K562 (cell line): ENCODE measurements at regions not wholly inside any gene's neighbourhood (a gene's known extent, or its start where the extent isn't known, plus 50 kb on each side); places are given as distances from the start of the nearest gene placed in this dataset.

Experiments
- ATAC-seq: fragments of 200-7000 bp; cut with Tn5 transposase; 3 replicates; pipeline ENCODE4 v1.9.1; 2020; ENCODE audit warnings: moderate library complexity
- BruUV-seq: library from RNA; stranded (reverse); fragments of 400-500 nt; replicated peaks from 2 replicates; lab custom pipeline; 2021; lab: Mats Ljungman, UMichigan
- CTCF ChIA-PET: fragments of 300-600 bp; formaldehyde crosslinking; extraction: SDS; loops from one replicate; lab custom pipeline; 2021; ENCODE audit warnings: low intra/inter-chr PET ratio; lab: Yijun Ruan, JAX
- POLR2A ChIA-PET: fragments of 300-600, 350-650 bp; sonication (Branson Sonifier 250); formaldehyde crosslinking; extraction: SDS; loops from one replicate; lab custom pipeline; 2021; ENCODE audit warnings: antibody characterized with exemption, inconsistent platforms; lab: Yijun Ruan, JAX
- DNase-seq, 4 experiments: peaks; one replicate each; pipeline versions ENCODE4 v3.0.0 to v3.0.0-alpha.2; 2011 to 2018; ENCODE audit warnings: low spot score in 3 of 4, mixed read lengths in 3 of 4; ENCODE audit errors: extremely low read depth in 1 of 4
- FAIRE-seq: peaks from 2 replicates; lab custom pipeline; 2011; peaks lifted over from hg19 to GRCh38; lab: Jason Lieb, UNC
- H2AFZ ChIP-seq: 2 replicates; pipeline ENCODE4 v1.6.0; 2011; ENCODE audit warnings: low read depth, low read length, control low read depth, inconsistent platforms
- H3K27ac ChIP-seq: fragments of 200-600 bp; 3 replicates; pipeline ENCODE4 v1.8.0; 2011; ENCODE audit warnings: low read depth, mild to moderate bottlenecking, control low read depth, inconsistent platforms, low read length, moderate library complexity, mixed read lengths; ENCODE audit errors: extremely low read depth
- H3K27me3 ChIP-seq, 2 experiments: fragments of 300-600 bp in 1 of 2; 2 replicates in 1 of 2; 3 replicates in 1 of 2; pipeline versions ENCODE4 v1.6.0 to v1.8.0; 2011; ENCODE audit warnings: inconsistent platforms in 2 of 2, low read length in 2 of 2, mild to moderate bottlenecking in 1 of 2, mixed read lengths in 1 of 2, moderate library complexity in 1 of 2; ENCODE audit not compliant: control insufficient read depth in 2 of 2, insufficient read depth in 2 of 2
- H3K36me3 ChIP-seq: fragments of 300-600 bp; 3 replicates; pipeline ENCODE4 v1.8.0; 2011; ENCODE audit warnings: mild to moderate bottlenecking, low read length, inconsistent platforms; ENCODE audit not compliant: control insufficient read depth, insufficient read depth
- H3K4me1 ChIP-seq, 2 experiments: fragments of 200-600 bp in 1 of 2; replicated peaks in 1 of 2; 2 replicates in 1 of 2; 3 replicates in 1 of 2; pipeline versions ENCODE4 v1.5.1 to v1.8.0; 2011; ENCODE audit warnings: inconsistent platforms in 2 of 2, low read length in 2 of 2, mild to moderate bottlenecking in 1 of 2, mixed read lengths in 1 of 2, moderate library complexity in 1 of 2; ENCODE audit not compliant: control insufficient read depth in 2 of 2, insufficient read depth in 2 of 2
- H3K4me2 ChIP-seq: 2 replicates; pipeline ENCODE4 v1.6.1; 2011; ENCODE audit warnings: low read length, control low read depth, inconsistent platforms, mixed read lengths; ENCODE audit not compliant: insufficient read depth
- H3K4me3 ChIP-seq: fragments of 200-600 bp; sonication (generic), shearing (Covaris generic); 2 replicates; pipeline ENCODE4 v1.5.1; 2016; ENCODE audit warnings: control low read depth, inconsistent platforms
- H3K79me2 ChIP-seq: fragments of 200-600 bp; 3 replicates; pipeline ENCODE4 v1.8.0; 2011; ENCODE audit warnings: low read length, inconsistent platforms; ENCODE audit not compliant: control insufficient read depth, insufficient read depth
- H3K9ac ChIP-seq, 2 experiments: 2 replicates each; pipeline versions ENCODE4 v1.6.0 to v1.6.1; 2011; ENCODE audit warnings: low read depth in 2 of 2, low read length in 2 of 2, control low read depth in 1 of 2, inconsistent platforms in 1 of 2, mild to moderate bottlenecking in 1 of 2, mixed read lengths in 1 of 2; ENCODE audit not compliant: insufficient read depth in 1 of 2
- H3K9me1 ChIP-seq: one replicate; pipeline ENCODE4 v1.6.0; 2011; ENCODE audit warnings: inconsistent platforms, mild to moderate bottlenecking, low read length, moderate library complexity; ENCODE audit not compliant: control insufficient read depth, insufficient read depth
- H3K9me3 ChIP-seq: replicated peaks from 2 replicates; pipeline ENCODE4 v1.5.1; 2011; ENCODE audit warnings: low read depth, low read length, inconsistent platforms; ENCODE audit not compliant: control insufficient read depth, insufficient read depth
- H4K20me1 ChIP-seq: replicated peaks from 2 replicates; pipeline ENCODE4 v1.6.1; 2011; ENCODE audit warnings: low read length, inconsistent platforms, mixed read lengths; ENCODE audit not compliant: control insufficient read depth, insufficient read depth
- ARHGAP35 ChIP-seq: fragments of 450-650 bp; IDR thresholded peaks from 2 replicates; pipeline ENCODE4 v1.6.1; 2018; ENCODE audit not compliant: partially characterized antibody
- ATF2 ChIP-seq: sonication (generic); formaldehyde crosslinking; IDR thresholded peaks from 2 replicates; pipeline ENCODE4 v1.8.1; 2022; ENCODE audit warnings: missing genetic modification reagents
- DNMT1 ChIP-seq: fragments of 450-650 bp; IDR thresholded peaks from 2 replicates; pipeline ENCODE4 v1.6.1; 2016; ENCODE audit warnings: antibody characterized with exemption, mild to moderate bottlenecking
- ELF4 ChIP-seq: fragments of 450-650 bp; formaldehyde crosslinking; IDR thresholded peaks from 2 replicates; pipeline ENCODE4 v1.4.0; 2022; ENCODE audit warnings: missing genetic modification characterization
- FOXK2 ChIP-seq, 2 experiments: fragments of 450-650 bp; IDR thresholded peaks in 1 of 2; conservative IDR thresholded peaks in 1 of 2; 2 replicates each; pipeline ENCODE4 v1.6.1; 2016; ENCODE audit warnings: low read depth in 2 of 2, mild to moderate bottlenecking in 1 of 2
- OTX1 ChIP-seq: fragments of 450-650 bp; formaldehyde crosslinking; IDR thresholded peaks from 2 replicates; pipeline ENCODE4 v1.4.0; 2022; ENCODE audit warnings: mild to moderate bottlenecking
- POLR3G ChIP-seq: IDR thresholded peaks from 2 replicates; pipeline ENCODE4 v1.6.1; 2011; ENCODE audit not compliant: insufficient read length, insufficient replicate concordance; ENCODE audit errors: extremely low read depth
- RNF2 ChIP-seq: sonication (generic); IDR thresholded peaks from 2 replicates; pipeline ENCODE4 v1.6.1; 2016
- RREB1 ChIP-seq: fragments of 250-450 bp; sonication (Bioruptor Pico); IDR thresholded peaks from 2 replicates; pipeline ENCODE4 v1.4.0; 2020
- ZNF23 ChIP-seq: fragments of 250-450 bp; sonication (Bioruptor Pico); IDR thresholded peaks from 2 replicates; pipeline ENCODE4 v1.4.0; 2020; ENCODE audit warnings: mild to moderate bottlenecking
- ZNF507 ChIP-seq: conservative IDR thresholded peaks from 2 replicates; pipeline ENCODE4 v1.6.1; 2017; ENCODE audit warnings: missing genetic modification characterization, missing compliant biosample characterization
- in situ Hi-C: fragments of 300-500 bp; cut with MboI; formaldehyde crosslinking; loops from 4 replicates; pipeline ENCODE4 v1.15.0; 2018; ENCODE audit warnings: inconsistent platforms, mixed read lengths
- intact Hi-C: fragments of 100-400 bp; cut with micrococcal nuclease; formaldehyde crosslinking; loops from 2 replicates; pipeline ENCODE4 v1.14.2; 2022

GRCh38 chr4:134297765-134298164 is 96.2 kb upstream of the PABPC4L start:
- ChIA-PET CTCF (no interaction called here), POLR2A (no interaction called here)
- Histone ChIP-seq H2AFZ (no peak overlapping the region), H3K9me3 (no peaks in the 10 kb centered on the region; the same call in 1 of the 2 replicates), H3K4me1 (no peaks in the 10 kb centered on the region), H3K27me3 (no peaks in the 10 kb centered on the region), H3K27ac (no peak overlapping the region), H3K36me3 (no peaks in the 10 kb centered on the region), H3K4me2 (no peak overlapping the region), H3K79me2 (peaks cover 27% of the 10 kb centered on the region), H3K4me3 (no peak overlapping the region), H3K9ac (no peak overlapping the region), H4K20me1 (no peaks in the 10 kb centered on the region), H3K9me1 (no peaks in the 10 kb centered on the region)
- in situ Hi-C loops (no loop called here), intact Hi-C loops (no loop called here)
- TF ChIP-seq ELF4 (CRISPR knock-in tag) (no peak), ZNF23 (CRISPR knock-in tag) (no peak), ZNF507 (tag) (no peak), RNF2 (no peak), DNMT1 (no peak), POLR3G (no peak), OTX1 (CRISPR knock-in tag) (no peak), RREB1 (CRISPR knock-in tag) (no peak), FOXK2 (conservative IDR thresholded peaks at IDR 0.05 in 1 of 2, IDR thresholded peaks at IDR 0.05 in 1 of 2; ENCODE audit: low read depth in 2 of 2) (no peak), ATF2 (no peak), ARHGAP35 (no peak)
- no TSS peak for BruUV-seq
- ATAC-seq (no peak), FAIRE-seq (no peak), DNase-seq (no peak)
